SW 1271 (cell line): ENCODE measurements at regions not wholly inside any gene's neighbourhood (a gene's known extent, or its start where the extent isn't known, plus 50 kb on each side); places are given as distances from the start of the nearest gene placed in this dataset.

ENCODE experiments used
- DNase-seq, 2 experiments: peaks; one replicate each; lab custom pipeline; 2025; lab: John Stamatoyannopoulos, UW

GRCh38 chr21:43332861-43333297 is 94.1 kb downstream of the SIK1 start:
- DNase-seq, result no peak

GRCh38 chr21:43331962-43332828 is 94.7 kb downstream of the SIK1 start:
- no peak for DNase-seq

- DNase-seq, result no peak
Observed at GRCh38 chr21:43331111-43331961, 95.6 kb downstream of the SIK1 start.

DNA sequence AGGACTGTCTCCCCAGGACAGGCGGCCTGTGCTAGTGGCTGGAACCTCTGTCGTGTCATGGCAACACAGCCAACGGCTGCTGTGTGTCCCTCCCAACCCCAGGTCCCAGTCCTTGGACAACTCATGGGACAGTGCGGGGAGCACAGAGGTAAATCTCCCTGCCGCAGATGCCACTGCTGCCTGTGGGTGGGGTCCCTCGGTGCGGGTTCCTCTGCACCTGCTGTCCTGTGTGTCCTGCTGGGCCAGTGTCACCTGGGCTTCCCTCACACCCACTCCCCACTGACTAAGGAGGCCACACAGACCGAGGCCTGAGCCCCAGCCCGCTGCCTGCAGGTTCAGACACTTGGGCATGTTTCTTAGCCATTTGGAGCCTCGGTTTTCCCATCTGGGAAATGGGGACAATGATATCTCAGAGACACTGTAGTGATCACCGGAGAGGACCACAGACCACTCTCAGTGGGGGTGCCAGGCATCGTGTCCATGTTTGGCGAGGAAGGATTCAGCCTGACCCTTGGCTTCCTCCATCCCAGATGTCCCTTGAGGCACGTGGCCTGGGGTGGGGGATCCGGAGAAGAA is 96.5 kb downstream of the SIK1 start:
- DNase-seq, result no peak

DNA sequence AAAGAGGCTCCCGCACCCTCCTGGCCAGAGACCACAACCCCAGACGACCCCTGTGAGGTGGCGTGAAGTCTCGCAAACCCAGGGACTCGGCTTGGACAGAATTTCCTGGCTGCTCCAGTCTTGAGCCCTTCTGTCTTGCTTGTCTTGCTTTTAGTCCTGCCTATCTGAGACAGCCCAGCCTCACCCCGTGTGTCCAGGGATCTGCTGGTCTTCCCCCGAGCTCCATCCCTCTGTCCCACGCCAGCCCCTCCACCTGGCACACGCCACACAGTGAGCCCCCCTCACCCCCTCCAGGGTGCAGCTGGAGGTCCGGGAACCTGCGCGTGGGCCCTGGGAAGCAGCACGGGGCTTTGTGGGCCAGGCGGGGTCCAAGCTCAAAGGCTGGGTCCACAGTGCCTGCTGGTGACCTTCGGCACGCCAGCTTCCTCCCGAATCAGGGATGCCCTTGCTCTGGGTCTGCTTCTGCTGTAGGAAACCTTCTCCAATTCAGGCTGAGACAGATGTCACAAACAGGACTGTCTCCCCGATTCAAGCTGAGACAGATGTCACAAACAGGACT is 97.1 kb downstream of the SIK1 start:
- DNase-seq, result no peak

DNA sequence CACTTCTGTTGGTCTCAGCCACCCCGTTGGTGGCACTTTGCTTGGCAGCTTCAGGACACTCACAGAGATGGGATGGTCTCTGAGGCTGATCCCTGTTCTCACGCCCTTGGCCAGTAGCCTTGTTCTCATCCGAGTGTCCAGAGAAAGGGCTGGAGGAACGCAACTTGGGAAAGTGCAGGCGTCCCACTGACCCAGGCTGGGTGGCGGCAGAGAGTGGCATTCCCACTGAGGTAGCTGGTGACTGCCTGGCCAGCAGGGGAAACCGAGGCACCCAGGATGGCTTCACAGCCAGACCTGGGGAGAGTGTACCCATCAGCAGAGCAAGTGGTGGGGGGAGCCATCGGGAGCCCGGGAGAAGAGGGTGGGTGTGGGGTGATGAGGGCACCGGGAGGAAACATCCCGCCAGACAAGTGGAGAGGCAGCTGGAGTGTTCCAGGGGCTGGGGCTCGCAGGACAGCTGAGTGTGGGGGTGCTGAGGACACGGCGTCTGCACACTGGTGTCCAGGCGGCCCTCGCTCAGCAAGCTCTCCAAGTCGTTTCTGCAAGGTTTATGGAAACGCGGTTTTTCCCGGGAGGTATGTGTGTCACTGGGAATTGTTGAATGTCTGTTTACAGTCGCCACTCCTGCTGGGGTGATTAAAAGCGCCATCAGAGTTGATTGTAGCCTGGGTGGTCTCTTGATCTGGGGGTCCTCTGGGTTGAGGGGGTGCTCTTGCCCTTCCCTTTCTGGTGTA is 97.8 kb downstream of the SIK1 start:
- DNase-seq, result no peak

- DNase-seq, result no peak
Observed at GRCh38 chr21:43328185-43328957, 98.6 kb downstream of the SIK1 start.

DNA sequence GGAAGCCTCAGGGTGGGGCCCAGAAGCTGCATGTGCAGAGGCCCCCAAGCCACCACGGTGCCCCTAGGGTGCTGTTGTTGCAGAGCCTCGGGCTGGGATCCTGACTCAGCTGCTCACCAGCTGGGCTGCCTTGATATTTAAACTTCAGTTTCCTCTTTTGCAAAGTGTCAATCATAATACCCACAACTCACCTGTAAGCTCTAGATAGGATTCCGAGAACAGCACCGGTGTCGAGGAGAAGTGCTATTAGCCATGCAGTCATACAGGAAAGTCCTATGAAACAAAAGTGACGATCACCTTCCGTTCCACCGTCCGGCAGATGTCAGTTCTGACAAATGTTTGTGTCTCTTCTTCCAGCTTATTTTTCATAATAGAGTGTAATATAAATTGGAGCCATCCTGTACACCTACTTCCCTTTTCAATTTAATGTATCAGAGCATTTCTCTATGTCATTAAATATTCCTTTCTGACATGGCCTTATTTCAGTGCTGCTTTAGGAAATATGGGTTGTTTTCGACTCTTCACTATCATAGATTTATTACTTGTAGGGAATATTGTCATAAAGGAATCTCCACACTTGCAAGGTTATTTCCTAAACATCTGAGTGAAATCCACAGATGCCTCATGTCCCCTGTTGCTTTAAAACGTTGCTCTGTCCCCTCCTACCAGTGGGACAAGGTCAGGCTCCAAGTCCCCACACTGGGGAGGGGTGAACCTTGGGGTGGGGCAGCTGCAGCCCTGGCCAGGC is 100.8 kb downstream of the SIK1 start:
- DNase-seq, result no peak

DNA sequence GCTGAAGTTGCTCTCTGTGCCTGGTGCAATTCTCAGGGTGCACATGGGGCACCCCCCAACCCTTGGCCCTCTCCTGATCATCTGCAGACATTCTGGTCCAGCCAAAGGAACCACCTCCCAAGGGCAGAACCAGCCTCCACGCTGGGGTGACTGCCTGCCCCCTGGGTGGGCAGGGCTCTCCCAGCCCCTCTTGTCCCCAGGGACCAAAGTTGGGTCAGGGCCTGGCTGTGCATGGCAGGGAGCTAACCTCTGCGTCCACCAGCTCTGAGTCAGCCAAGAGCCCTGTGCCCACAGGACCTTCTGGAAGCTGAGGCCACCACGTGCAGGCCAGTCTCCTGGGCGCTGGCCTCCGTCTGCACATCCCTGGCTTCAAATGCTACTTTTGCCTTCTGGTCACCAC is 101.9 kb downstream of the SIK1 start:
- no peak for DNase-seq

DNA sequence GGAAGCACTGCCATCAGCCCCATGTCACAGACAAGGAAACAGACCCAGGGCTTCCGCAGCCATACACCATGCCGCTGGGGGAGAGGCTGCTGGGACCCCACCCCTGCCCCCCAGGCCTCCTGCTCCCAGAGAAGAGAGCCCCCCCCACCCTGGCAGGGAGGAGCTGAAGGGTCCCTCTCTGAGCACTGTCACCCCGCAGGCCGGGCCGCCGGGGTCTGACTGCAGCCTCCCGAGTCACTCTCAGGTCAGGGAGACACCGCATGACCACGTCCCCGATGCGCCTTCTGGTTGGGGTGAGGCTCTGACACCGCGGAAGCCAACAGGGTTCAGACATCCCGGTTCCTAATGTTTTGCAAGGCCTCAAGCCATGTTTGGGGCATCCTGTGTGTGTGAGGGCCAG is 102.3 kb downstream of the SIK1 start:
- DNase-seq, result no peak

DNA sequence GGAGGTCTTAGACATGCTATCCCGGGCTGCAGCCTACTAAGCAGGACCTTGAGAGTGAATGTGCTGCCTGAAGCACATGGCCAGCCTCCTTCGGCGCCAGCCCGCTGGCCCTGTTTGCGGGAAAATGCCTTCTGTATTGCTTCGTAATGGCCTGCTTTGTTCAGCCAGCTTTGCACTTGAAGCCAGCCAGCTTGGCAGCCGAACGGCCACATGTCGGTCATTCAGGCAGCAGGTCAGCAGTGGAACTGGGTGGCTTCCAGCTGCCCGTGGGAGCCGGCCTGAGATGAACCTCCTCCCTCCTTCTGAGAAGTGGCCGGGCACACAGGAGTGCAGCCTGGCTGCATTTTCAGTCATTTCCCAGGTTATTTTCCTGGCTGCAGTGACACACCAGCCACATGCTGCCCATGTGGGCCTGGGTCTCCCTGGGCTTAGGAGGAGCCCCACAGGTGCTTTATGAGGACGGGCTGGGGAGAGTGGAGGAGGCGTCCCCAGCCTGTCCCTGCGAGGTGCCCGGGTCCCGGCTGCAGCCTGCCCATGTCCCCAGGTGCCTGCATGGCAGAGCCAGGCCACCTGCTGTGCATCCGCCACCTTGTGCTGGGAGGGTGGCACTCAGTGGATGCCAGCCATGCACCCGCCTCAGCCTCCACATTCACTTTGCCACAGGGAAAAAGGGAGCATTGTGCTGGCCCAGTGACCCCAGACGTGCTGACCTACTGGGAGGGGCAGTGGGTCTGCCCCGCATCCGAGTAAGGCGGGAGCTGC is 103.5 kb downstream of the SIK1 start:
- no peak for DNase-seq

DNA sequence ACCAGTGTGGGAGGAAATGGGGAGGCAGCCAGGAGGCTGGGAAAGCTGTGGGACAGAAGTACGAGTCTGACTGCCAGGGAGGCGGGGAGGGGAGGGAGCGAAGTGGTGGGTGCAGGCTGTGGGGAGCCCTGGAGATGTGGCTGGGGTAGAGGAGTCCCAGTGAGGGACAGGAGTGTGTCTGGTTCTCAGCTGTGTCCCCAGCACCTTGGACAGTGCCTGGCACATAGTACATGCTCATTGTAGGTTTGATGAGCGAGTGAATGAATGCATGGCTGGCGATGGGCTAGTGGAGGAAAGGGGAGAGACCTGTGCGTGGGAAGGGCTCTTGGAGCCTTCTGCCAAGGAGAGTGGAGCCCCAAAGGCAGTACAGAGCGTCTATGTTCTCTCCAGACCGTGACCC is 104.1 kb downstream of the SIK1 start:
- no peak for DNase-seq

DNA sequence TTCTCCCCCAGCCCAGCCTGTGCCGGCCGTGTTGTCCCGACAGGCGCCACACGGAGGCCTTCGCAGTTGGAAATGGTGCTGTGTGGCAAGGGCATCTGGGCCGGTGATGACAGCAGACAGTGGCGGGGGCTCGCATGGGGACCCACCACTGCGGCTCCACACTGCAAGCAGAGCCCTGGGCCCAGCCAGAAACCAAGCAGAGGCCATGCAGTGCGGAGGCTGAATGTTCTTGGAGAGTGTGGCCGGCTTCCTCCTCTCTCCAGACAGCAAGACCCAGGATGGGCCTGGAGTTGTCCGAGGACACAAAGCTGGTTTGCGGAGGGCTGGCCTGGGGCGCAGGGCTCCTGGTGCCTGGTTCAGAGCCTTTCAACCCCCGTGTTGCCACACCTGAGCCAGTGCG is 104.6 kb downstream of the SIK1 start:
- DNase-seq, result no peak

GRCh38 chr21:43321611-43322010 is 105.3 kb downstream of the SIK1 start:
- no peak for DNase-seq

- DNase-seq, result no peak
Observed at GRCh38 chr21:43321111-43321510, 105.8 kb downstream of the SIK1 start.

- DNase-seq, result no peak
Observed at GRCh38 chr21:43320526-43320925, 106.4 kb downstream of the SIK1 start.

GRCh38 chr21:43318841-43319781 is 107.8 kb downstream of the SIK1 start:
- DNase-seq, result no peak

GRCh38 chr21:43318368-43318767 is 108.6 kb downstream of the SIK1 start:
- DNase-seq, result no peak
